ENCODE measurements at regions not wholly inside any gene's neighbourhood (a gene's known extent, or its start where the extent isn't known, plus 50 kb on each side); places are given as distances from the start of the nearest gene placed in this dataset.

GRCh38 chr7:14048889-14049288 lies 59.4 kb upstream of the ETV1 start:
- no peak for TF ChIP-seq CTCF (IDR thresholded peaks at IDR 0.05; ENCODE audit: extremely low read depth in 1 of 2, insufficient read depth in 1 of 2, low read depth in 1 of 2, low read length in 2 of 2)
- TF ChIP-seq MYC (IDR thresholded peaks at IDR 0.05; ENCODE audit: low read depth, low read length): no peak

All from endothelial cell of umbilical vein (primary cell).